Left ventricle myocardium superior (tissue), 1 donor: ENCODE measurements at regions not wholly inside any gene's neighbourhood (a gene's known extent, or its start where the extent isn't known, plus 50 kb on each side); places are given as distances from the start of the nearest gene placed in this dataset.

ENCODE experiments used
- ATAC-seq: fragments of 200-7000 bp; cut with Tn5 transposase; one replicate; pipeline ENCODE4 v1.9.1; 2020; ENCODE audit warnings: mild to moderate bottlenecking, moderate library complexity
- DNase-seq: peaks from one replicate; pipeline ENCODE4 v3.0.0-alpha.2; 2020
- intact Hi-C: fragments of 100-400 bp; cut with micrococcal nuclease; formaldehyde crosslinking; loops from one replicate; pipeline ENCODE4 v1.11.0; 2022
- donor health status: DM: no; HTN: yes; CAD: no; lungs with severe emphysema.

DNA sequence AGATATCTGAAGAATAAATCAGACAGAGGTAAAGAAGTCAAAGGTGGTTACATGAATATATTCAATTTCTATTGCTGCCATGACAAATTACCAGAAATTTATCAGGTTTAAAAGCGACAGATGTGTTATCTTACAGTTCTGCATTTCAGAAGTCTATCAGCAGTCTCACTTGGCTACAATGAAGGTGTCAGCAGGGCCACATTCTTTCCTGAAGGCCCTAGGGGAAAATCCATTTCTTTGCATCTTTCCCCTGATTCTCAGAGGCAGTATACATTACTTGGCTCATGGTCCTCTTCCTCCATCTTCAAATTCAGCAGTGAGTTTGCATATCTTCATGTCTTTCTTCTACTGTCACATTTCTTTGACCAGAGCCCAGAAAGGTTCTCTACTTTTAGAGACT, 145.8 kb upstream of the GULP1 start:
- intact Hi-C loops, result no loop called here
- no peak for ATAC-seq
- no peak for DNase-seq

DNA sequence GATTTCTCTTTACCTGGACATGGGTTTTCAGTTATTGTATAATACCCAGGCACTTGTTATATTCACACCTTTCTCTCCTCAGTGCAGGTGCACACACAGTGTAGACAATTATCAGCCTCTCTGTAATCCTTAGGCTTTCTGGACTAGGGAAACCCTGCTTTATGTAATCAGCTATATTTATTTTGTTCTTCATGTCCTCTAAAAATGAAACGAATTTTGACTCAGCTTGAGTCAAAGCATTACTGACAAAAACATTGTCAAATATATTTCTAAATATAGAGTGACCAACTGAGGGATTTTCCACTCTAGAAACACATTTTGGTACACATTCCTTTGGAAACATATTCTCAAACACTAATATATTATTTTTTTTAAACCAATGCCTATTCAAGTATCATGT, 144.8 kb upstream of the GULP1 start:
- intact Hi-C loops, result no loop called here
- no peak for DNase-seq
- ATAC-seq, result no peak

DNA sequence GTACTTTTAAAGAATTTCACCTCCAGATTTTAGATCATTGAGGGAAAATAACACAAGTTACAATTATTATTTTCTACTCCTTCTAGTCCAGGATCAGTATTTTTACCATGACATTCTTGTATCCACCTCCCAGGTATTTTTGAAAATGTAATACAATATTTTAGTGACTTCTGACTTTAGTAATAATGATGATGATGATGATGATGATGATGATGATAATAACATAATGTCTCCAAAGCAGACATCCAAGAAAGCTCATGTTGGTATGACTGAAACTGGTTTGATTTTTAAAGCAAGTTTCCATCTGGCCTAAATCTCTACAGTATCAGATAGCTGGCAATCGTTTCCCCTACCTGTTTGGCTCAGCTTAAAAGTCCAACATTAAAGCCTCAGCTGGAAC, 140.0 kb upstream of the GULP1 start:
- ATAC-seq (no peak), DNase-seq (no peak)
- intact Hi-C loops, result no loop called here

- no peak for ATAC-seq
- no peak for DNase-seq
These were observed 133.2 kb upstream of the GULP1 start for GRCh38 chr2:188158337-188159100.

DNA sequence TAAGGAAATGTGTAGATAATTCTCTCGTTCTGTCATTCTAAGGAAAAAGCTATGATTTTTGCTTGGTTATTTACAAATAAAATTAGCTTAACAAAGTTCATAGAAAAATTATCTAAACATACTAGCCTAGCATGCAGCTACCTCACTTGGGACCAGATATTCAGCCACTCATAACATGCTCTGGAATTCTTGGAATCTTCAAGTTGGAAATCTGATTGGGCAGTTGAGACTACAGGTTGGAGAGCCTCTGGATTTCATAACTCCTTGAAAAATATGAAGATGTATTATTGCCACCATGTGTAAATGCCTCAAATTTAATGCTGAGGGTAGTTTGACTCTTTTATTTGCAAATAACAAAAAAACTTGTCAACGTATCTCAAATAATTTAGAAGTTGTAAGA, 132.2 kb upstream of the GULP1 start:
- no peak for ATAC-seq
- intact Hi-C loops, result no loop called here
- DNase-seq, result no peak

More at GRCh38 chr2:188158337-188159100, 133.2 kb upstream of the GULP1 start:
- intact Hi-C loops, result no loop called here

- intact Hi-C loops, result no loop called here
- DNase-seq (no peak), ATAC-seq (no peak)
These were observed 121.3 kb upstream of the GULP1 start for GRCh38 chr2:188170356-188170755.

DNA sequence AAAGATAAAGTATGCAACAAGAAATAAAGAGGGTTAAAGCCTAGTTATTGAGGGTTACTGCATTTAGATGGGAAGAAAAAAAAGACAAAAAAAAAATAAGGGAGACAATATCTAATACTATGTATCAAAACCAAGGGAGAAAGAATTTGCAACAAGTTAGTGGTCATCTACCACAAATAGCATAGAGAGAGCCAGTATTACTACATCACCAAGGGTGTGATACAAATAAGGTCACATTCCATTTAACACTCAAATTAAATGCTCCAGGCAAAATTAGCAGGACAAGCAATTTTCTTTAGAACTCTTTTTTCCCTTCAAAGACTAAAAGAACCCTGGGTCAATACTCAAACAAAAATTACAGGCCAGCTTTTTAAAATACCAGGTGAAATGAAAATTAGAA, 115.1 kb upstream of the GULP1 start:
- ATAC-seq (no peak), DNase-seq (no peak)
- intact Hi-C loops, result no loop called here

DNA sequence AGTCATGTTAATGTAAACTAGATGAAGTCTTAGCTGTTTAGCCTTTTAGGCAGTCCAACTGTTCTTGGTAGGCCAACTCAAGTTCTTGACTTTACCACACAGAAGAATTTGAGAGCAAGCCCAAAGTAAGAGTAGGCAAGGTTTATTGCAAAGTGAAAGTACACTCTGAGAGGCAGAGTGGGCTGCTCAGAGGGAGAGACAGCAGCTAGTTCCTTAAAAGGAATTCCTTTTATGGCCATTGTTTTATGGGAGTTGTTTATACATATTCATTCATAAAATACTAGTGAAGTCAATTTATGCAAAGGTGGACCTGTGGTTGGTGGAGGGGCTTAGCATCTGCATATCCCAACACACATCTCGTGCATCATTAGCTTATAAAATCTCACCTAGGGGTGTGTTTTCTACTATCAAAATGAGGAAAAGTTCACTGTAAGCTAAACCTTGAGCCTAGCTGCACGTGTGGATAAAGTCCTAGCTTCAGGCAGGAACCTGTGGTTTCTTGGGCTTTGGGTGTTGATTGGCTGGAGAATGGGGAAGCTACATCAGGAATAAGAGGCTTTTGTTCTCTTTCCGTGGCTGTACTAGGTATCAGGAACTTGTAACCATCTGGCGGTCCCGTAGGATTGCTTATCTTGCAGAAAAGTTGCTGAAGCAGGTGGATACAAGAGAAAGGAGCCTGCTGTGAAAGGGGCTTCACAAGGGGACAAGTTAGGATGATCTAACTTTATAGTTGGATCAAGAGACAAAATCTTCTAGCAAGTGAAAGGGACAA, 110.4 kb upstream of the GULP1 start:
- intact Hi-C loops, result no loop called here
- no peak for ATAC-seq
- no peak for DNase-seq

DNA sequence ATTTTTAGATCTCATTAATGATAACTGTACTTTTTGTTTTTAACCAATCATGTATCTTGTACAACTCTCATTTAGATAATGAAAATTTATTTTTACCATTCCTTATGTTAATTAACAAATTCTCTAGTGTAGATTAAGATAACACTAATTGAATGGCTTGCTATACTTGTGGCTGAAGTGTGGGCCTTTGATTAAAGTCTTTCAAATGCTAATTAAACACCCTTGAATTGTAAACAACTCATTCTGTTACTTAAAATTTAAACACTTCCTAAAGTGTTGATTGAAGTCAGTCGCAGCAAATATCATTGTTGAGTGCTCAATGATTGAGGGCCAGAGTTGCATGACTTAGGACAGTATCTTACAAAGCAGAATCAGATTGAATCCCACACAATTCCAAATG, 109.8 kb upstream of the GULP1 start:
- DNase-seq (no peak), ATAC-seq (no peak)
- intact Hi-C loops, result no loop called here

DNA sequence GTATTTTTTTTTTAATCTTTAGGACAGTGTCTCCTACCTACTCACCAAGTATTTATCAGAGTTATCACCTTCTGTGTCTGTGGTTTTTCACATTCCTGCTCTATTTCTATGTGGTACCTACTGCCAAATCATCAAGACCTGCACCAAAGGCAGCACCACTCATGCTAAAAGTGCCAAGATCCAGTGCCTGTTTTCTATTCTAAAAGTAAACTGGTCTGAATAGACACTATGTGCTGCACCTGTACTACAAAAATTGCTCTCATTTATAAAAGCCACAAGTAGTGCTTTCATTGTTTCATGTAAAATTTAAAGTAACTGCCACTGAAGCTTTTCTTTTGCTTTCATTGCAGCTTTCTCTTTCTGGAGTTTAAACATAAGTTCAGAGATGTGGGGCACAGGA, 103.9 kb upstream of the GULP1 start:
- ATAC-seq, result no peak
- no peak for DNase-seq
- intact Hi-C loops, result no loop called here

- intact Hi-C loops, result no loop called here
- no peak for ATAC-seq
These were observed 102.3 kb upstream of the GULP1 start for GRCh38 chr2:188189356-188189755.

DNA sequence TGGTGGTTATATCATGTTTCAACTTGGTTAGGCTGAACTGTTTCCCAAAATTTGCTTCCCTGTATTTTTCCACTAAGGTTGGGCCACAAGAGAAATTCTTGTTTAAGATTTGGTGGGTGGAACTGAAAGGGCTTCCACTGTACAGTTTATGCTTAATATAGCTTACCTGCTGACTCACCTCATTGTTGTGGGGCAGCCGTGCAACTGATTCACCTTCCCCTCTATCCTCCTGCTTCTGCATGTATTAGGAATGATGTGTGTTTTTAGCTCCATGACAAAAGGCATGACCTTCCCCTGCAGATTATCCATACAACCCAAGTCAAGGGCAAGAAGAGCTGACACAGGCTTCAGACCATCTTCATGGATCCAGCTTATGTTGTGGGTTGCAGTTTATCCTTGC, 98.4 kb upstream of the GULP1 start:
- DNase-seq (no peak), ATAC-seq (no peak)
- intact Hi-C loops, result no loop called here

More at GRCh38 chr2:188189356-188189755, 102.3 kb upstream of the GULP1 start:
- no peak for DNase-seq

GRCh38 chr2:188196343-188197008, 95.2 kb upstream of the GULP1 start:
- DNase-seq (no peak), ATAC-seq (peak; percentile 70)
- intact Hi-C loops, result no loop called here

DNA sequence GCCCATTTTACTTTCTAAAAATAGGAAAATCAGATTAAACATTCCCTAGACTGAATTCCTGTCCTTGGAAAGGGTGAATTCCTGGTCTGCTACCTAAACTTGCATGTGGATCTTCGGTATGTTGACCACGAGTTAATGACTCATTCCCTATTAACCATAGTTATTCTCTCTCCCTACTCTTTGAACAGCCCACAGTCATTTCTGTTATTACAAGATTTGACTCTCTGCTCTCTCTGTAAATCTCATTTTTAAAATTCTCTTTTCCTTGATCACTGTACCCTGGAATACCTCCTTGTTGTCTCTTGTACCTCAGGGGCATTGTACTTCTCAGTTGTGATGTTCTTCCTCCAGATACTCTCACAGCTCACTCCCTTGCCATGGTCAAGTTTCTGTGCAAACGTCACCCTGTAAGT, 92.0 kb upstream of the GULP1 start:
- intact Hi-C loops, result no loop called here
- DNase-seq (no peak), ATAC-seq (no peak)

DNA sequence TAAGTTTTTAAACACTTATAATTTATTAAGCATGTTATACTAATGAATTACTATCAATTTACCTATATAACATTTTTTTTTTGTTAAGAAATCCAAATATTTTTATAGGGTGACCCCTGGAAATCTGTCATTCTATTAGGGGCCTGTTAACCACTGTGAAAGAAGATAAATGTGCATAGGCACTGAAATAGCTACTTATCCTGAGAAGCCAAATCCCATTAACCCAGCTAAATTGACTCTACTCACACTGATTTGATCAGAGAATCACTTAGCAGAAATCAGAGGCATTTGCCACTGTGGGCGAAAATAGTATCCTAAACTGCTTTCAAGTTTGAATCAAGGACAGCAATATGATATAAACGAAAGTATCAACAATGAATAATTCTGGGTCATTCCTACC, 90.0 kb upstream of the GULP1 start:
- no peak for DNase-seq
- intact Hi-C loops, result no loop called here
- no peak for ATAC-seq

DNA sequence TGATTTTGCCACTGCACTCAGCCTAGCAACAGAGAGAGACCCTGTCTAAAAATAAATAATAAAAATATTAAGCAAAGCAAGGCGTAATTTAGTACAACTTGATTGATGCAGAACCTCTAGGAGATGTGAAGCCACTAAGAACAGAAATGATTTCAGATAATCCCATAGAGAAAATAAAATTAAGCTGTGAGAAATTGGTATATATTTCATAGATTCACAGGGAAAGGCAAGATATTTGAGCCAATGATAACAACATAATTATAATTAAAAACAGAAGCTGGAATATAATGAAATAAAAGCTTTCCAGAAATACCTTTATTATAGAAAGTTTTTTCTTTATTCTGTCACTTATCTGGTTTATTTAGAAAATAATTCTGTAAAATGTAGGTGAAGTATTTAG, 88.9 kb upstream of the GULP1 start:
- ATAC-seq (no peak), DNase-seq (no peak)
- intact Hi-C loops, result no loop called here

GRCh38 chr2:188203776-188204175, 87.9 kb upstream of the GULP1 start:
- ATAC-seq, result no peak
- intact Hi-C loops, result no loop called here
- no peak for DNase-seq

GRCh38 chr2:188204824-188205223, 86.8 kb upstream of the GULP1 start:
- intact Hi-C loops, result no loop called here
- DNase-seq, result no peak
- ATAC-seq, result no peak

DNA sequence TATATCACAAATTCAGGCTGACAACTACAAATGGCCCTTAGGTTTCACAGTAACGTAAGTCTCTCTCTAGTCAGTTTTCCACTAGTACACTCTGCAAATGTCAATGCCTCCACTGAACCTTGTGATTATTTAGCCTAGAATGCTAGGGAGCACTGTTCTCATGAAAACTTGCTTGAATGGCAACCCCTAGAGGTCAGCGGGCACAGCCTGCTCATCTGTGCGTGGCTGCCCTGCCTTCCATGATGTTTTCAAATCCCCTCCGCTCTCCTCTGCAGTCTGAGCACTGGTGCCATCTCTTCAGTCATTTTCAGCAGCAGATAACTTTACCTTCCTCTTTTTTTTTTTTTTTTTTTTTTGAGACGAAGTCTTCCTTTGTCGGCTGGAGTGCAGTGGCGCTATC, 84.1 kb upstream of the GULP1 start:
- no peak for ATAC-seq
- DNase-seq, result no peak
- intact Hi-C loops, result no loop called here

GRCh38 chr2:188209218-188209617, 82.5 kb upstream of the GULP1 start:
- intact Hi-C loops, result no loop called here
- ATAC-seq (no peak), DNase-seq (no peak)
